Caco-2 (cell line): ENCODE measurements at regions not wholly inside any gene's neighbourhood (a gene's known extent, or its start where the extent isn't known, plus 50 kb on each side); places are given as distances from the start of the nearest gene placed in this dataset.

Experiments
- BruUV-seq: library from RNA; stranded (reverse); fragments of 400-500 nt; replicated peaks from 2 replicates; lab custom pipeline; 2021; lab: Mats Ljungman, UMichigan
- CTCF ChIA-PET: fragments of 300-600 bp; sonication (Branson Sonifier 250); formaldehyde crosslinking; loops from one replicate; lab custom pipeline; 2022; ENCODE audit warnings: antibody characterized with exemption; lab: Charles Lee
- POLR2A ChIA-PET: fragments of 300-600 bp; sonication (Branson Sonifier 250); formaldehyde crosslinking; loops from one replicate; lab custom pipeline; 2022; ENCODE audit warnings: antibody characterized with exemption; lab: Charles Lee
- DNase-seq, 2 experiments: peaks; one replicate each; pipeline versions ENCODE4 v3.0.0 to v3.0.0-alpha.2; 2020 to 2022
- H3K27me3 ChIP-seq: replicated peaks from 2 replicates; pipeline ENCODE4 v1.6.0; 2011; ENCODE audit warnings: low read length; ENCODE audit not compliant: control insufficient read depth, insufficient read depth
- H3K36me3 ChIP-seq: 2 replicates; pipeline ENCODE4 v1.5.1; 2011; ENCODE audit warnings: low read length; ENCODE audit not compliant: control insufficient read depth, insufficient read depth
- H3K4me1 ChIP-seq: fragments of 250-450 bp; sonication (Bioruptor Pico); 2 replicates; pipeline ENCODE4 v1.5.1; 2020; ENCODE audit warnings: mild to moderate bottlenecking
- H3K4me3 ChIP-seq: 2 replicates; pipeline ENCODE4 v1.5.1; 2011; ENCODE audit warnings: low read depth, mild to moderate bottlenecking, control low read depth, low read length
- H3K9me3 ChIP-seq: fragments of 250-450 bp; sonication (Bioruptor Pico); 2 replicates; pipeline ENCODE4 v1.5.1; 2020; ENCODE audit warnings: mild to moderate bottlenecking, moderate library complexity
- H3K27ac Mint-ChIP-seq: one replicate; pipeline ENCODE4 v1.8.0; 2022; ENCODE audit warnings: mixed read lengths; ENCODE audit not compliant: unreplicated experiment
- H3K27me3 Mint-ChIP-seq: one replicate; pipeline ENCODE4 v1.8.0; 2022; ENCODE audit warnings: mixed read lengths; ENCODE audit not compliant: insufficient read depth, unreplicated experiment
- H3K36me3 Mint-ChIP-seq: one replicate; pipeline ENCODE4 v1.8.0; 2022; ENCODE audit warnings: mild to moderate bottlenecking, mixed read lengths; ENCODE audit not compliant: insufficient read depth, unreplicated experiment
- H3K4me1 Mint-ChIP-seq: one replicate; pipeline ENCODE4 v1.8.0; 2022; ENCODE audit warnings: low read depth, mixed read lengths; ENCODE audit not compliant: unreplicated experiment
- H3K4me3 Mint-ChIP-seq: one replicate; pipeline ENCODE4 v1.8.0; 2022; ENCODE audit warnings: mild to moderate bottlenecking, moderate library complexity, mixed read lengths; ENCODE audit not compliant: unreplicated experiment
- H3K9me3 Mint-ChIP-seq: one replicate; pipeline ENCODE4 v1.8.0; 2022; ENCODE audit warnings: mixed read lengths; ENCODE audit not compliant: unreplicated experiment
- intact Hi-C: fragments of 100-400 bp; cut with micrococcal nuclease; formaldehyde crosslinking; loops from one replicate; pipeline ENCODE4 v1.10.0; 2022; ENCODE audit not compliant: unreplicated experiment
- TF ChIP-seq, protein P1 (sequence below), 2 experiments: fragments of 200-600 bp in 1 of 2; IDR thresholded peaks; 1 replicate in 1 of 2; 2 replicates in 1 of 2; pipeline versions ENCODE4 v1.5.1 to v1.8.0; 2011 to 2022; ENCODE audit warnings: antibody characterized with exemption in 1 of 2, control low read depth in 1 of 2, inconsistent platforms in 1 of 2, low read depth in 1 of 2, low read length in 1 of 2, mild to moderate bottlenecking in 1 of 2, moderate library complexity in 1 of 2; ENCODE audit not compliant: insufficient read depth in 1 of 2, severe bottlenecking in 1 of 2, unreplicated experiment in 1 of 2

DNA sequence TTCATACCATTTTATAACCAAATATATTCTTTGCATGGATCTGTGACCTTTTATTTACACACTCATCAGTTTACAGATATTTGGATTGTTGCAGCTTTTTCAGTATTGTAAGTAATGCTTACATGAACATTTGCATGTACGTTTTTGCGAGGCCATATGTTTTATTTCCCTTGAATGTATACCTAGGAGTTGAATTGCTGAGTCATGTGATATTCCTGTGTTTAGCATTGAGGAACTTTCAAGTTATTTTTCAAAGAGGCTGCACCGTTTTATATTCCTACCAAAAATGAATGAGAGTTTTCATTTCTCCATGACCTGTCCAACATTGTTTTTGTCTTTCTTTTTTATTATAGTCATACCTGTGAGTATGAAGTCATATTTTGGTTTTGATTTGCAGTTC, 392.1 kb downstream of the CNTNAP4 start:
- Mint-ChIP-seq H3K36me3 (no peaks in the 10 kb centered on the region), H3K27ac (no peak overlapping the region), H3K4me3 (no peak overlapping the region), H3K9me3 (no peaks in the 10 kb centered on the region), H3K27me3 (peaks cover 7% of the 10 kb centered on the region), H3K4me1 (no peaks in the 10 kb centered on the region)
- H3K27me3 ChIP-seq, result no peaks in the 10 kb centered on the region; the same call in none of the 2 replicates
- intact Hi-C loops, result loop anchor here (2.0 to 5.0 kb wide), 2 partner anchors 214 to 882 kb away; no protein-coding TSS in a partner anchor
- no TSS peak for BruUV-seq
- DNase-seq, result no peak
- H3K36me3 ChIP-seq, result no peaks in the 10 kb centered on the region
- ChIA-PET CTCF (no interaction called here), POLR2A (no interaction called here)
- no peaks in the 10 kb centered on the region for H3K9me3 ChIP-seq
- no peaks in the 10 kb centered on the region for H3K4me1 ChIP-seq
- no peak overlapping the region for H3K4me3 ChIP-seq
- TF ChIP-seq, protein P1, sequence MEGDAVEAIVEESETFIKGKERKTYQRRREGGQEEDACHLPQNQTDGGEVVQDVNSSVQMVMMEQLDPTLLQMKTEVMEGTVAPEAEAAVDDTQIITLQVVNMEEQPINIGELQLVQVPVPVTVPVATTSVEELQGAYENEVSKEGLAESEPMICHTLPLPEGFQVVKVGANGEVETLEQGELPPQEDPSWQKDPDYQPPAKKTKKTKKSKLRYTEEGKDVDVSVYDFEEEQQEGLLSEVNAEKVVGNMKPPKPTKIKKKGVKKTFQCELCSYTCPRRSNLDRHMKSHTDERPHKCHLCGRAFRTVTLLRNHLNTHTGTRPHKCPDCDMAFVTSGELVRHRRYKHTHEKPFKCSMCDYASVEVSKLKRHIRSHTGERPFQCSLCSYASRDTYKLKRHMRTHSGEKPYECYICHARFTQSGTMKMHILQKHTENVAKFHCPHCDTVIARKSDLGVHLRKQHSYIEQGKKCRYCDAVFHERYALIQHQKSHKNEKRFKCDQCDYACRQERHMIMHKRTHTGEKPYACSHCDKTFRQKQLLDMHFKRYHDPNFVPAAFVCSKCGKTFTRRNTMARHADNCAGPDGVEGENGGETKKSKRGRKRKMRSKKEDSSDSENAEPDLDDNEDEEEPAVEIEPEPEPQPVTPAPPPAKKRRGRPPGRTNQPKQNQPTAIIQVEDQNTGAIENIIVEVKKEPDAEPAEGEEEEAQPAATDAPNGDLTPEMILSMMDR (IDR thresholded peaks at IDR 0.05; ENCODE audit: insufficient read depth in 1 of 2, low read depth in 1 of 2, low read length in 1 of 2, severe bottlenecking in 1 of 2, unreplicated experiment in 1 of 2), result no peak

DNA sequence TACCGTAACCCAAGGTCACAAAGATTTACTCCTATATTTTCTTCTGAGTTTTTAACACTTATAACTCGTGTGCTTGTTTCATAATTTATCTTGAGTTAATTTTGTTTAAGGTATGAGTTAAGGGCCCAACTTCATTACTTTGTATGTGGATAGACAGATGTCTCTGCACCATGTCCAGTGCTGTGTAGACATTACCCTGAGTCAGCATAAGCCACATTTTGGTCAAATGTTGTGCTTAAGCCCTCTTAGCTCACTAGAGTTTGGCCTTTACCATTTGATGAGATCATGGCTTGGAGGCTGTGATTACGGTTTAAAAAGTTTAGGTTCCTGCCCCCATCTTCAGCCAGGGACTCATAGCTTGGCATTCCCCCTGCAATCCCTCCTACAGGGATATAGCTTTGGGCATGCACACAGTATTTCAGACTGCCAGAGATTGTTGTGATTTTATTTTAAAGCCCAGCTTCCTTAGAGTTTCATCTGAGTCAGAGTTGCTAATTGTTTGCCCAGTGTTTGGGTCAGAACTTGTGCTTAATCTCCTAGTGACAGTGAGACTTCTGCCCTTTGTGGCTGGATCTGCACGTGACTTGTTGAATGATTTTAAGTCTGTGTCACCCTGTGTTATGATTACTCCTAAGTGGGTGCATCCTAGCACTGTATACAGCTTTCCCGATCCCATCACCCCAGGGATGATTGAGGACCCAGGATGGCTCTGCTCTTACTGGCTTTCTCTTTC, 393.1 kb downstream of the CNTNAP4 start:
- DNase-seq, result no peak
- ChIA-PET CTCF (interaction anchor here (0.6 to 1.1 kb wide), 2 partner anchors 452 to 502 kb away, joined by 4 to 5 read pairs; no protein-coding TSS in a partner anchor), POLR2A (no interaction called here)
- H3K4me3 Mint-ChIP-seq, result no peak overlapping the region
- intact Hi-C loops, result no loop called here
- Histone ChIP-seq H3K4me3 (no peak overlapping the region), H3K27me3 (no peaks in the 10 kb centered on the region; the same call in none of the 2 replicates), H3K9me3 (no peaks in the 10 kb centered on the region), H3K36me3 (no peaks in the 10 kb centered on the region), H3K4me1 (no peaks in the 10 kb centered on the region)
- H3K4me1 Mint-ChIP-seq, result no peaks in the 10 kb centered on the region
- peaks cover 7% of the 10 kb centered on the region for H3K27me3 Mint-ChIP-seq
- no peak overlapping the region for H3K27ac Mint-ChIP-seq
- no TSS peak for BruUV-seq
- no peaks in the 10 kb centered on the region for H3K9me3 Mint-ChIP-seq
- no peaks in the 10 kb centered on the region for H3K36me3 Mint-ChIP-seq
- TF ChIP-seq, protein P1 (IDR thresholded peaks at IDR 0.05; ENCODE audit: insufficient read depth in 1 of 2, low read depth in 1 of 2, low read length in 1 of 2, severe bottlenecking in 1 of 2, unreplicated experiment in 1 of 2), result no peak

DNA sequence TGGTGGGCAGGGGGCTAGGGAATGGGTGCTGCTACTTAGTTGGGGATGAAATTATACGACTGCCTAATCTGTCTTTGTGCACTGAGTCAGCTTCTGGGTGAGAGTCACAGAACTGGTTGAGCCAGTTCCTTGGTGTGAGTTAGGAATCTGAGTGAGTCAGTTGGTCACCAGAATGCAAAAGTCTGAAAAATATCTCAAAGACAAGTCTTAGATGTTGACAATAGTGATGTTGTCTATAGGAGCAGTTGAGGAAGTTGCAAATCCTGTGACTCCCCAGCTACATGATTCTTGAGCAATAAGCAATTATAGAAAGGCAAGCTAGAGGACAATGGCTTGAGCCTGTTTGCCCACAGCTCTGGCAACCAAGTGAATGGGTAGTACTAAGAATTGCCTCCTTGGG, 399.2 kb downstream of the CNTNAP4 start:
- no peak overlapping the region for H3K27ac Mint-ChIP-seq

More for the DNA sequence above, 399.2 kb downstream of the CNTNAP4 start:
- H3K27me3 Mint-ChIP-seq, result peaks cover 4% of the 10 kb centered on the region
- Histone ChIP-seq H3K36me3 (no peaks in the 10 kb centered on the region), H3K4me1 (peaks cover 12% of the 10 kb centered on the region), H3K9me3 (no peaks in the 10 kb centered on the region), H3K4me3 (no peak overlapping the region), H3K27me3 (no peaks in the 10 kb centered on the region)
- peak; percentile 54 to 55 for DNase-seq
- no TSS peak for BruUV-seq
- CTCF ChIA-PET, result no interaction called here
- POLR2A ChIA-PET, result no interaction called here
- intact Hi-C loops, result no loop called here
- TF ChIP-seq, protein P1 (IDR thresholded peaks at IDR 0.05; ENCODE audit: insufficient read depth in 1 of 2, low read depth in 1 of 2, low read length in 1 of 2, severe bottlenecking in 1 of 2, unreplicated experiment in 1 of 2), result no peak
- H3K4me1 Mint-ChIP-seq, result peaks cover 8% of the 10 kb centered on the region
- H3K9me3 Mint-ChIP-seq, result no peaks in the 10 kb centered on the region
- peaks cover 7% of the 10 kb centered on the region for H3K36me3 Mint-ChIP-seq
- H3K4me3 Mint-ChIP-seq, result no peak overlapping the region
